GM21447 (cell line): ENCODE measurements at regions not wholly inside any gene's neighbourhood (a gene's known extent, or its start where the extent isn't known, plus 50 kb on each side); places are given as distances from the start of the nearest gene placed in this dataset.
"Not testable (repeated sequence)": the region's sequence is repeated elsewhere in the genome, so short reads cannot be mapped to it uniquely, and the experiment has no call there.

ENCODE experiments used
- ATAC-seq: cut with Tn5 transposase; IDR thresholded peaks from one replicate; pipeline ENCODE4 v1.9.1; 2021; ENCODE audit not compliant: unreplicated experiment

GRCh38 chr3:162932503-162932902 is 1435.9 kb downstream of the OTOL1 start:
- ATAC-seq: no peak

- ATAC-seq: no peak
These were observed 1437.0 kb downstream of the OTOL1 start for GRCh38 chr3:162933656-162934055.

- no peak for ATAC-seq
These were observed 1440.1 kb downstream of the OTOL1 start for GRCh38 chr3:162936706-162937105.

GRCh38 chr3:162938083-162938482 is 1441.5 kb downstream of the OTOL1 start:
- no peak for ATAC-seq

- ATAC-seq: no peak
These were observed 1449.0 kb downstream of the OTOL1 start for GRCh38 chr3:162945626-162946025.

GRCh38 chr3:162956711-162957110 is 1460.1 kb downstream of the OTOL1 start:
- ATAC-seq: no peak

GRCh38 chr3:162960269-162960668 is 1463.7 kb downstream of the OTOL1 start:
- ATAC-seq: no peak

- no peak for ATAC-seq
These were observed 1473.7 kb downstream of the OTOL1 start for GRCh38 chr3:162970292-162970691.

- no peak for ATAC-seq
These were observed 1475.1 kb downstream of the OTOL1 start for GRCh38 chr3:162971715-162972114.

GRCh38 chr3:162973428-162973917 is 1476.9 kb downstream of the OTOL1 start:
- ATAC-seq: no peak

GRCh38 chr3:162978136-162978535 is 1481.5 kb downstream of the OTOL1 start:
- ATAC-seq: no peak

- no peak for ATAC-seq
These were observed 1488.1 kb downstream of the OTOL1 start for GRCh38 chr3:162984746-162985145.

- not testable (repeated sequence) for ATAC-seq
These were observed 1490.6 kb downstream of the OTOL1 start for GRCh38 chr3:162987085-162987794.

- ATAC-seq: no peak
These were observed 1496.1 kb downstream of the OTOL1 start for GRCh38 chr3:162992741-162993140.

- ATAC-seq: no peak
These were observed 1497.6 kb downstream of the OTOL1 start for GRCh38 chr3:162994165-162994564.

- ATAC-seq: no peak
These were observed 1499.8 kb downstream of the OTOL1 start for GRCh38 chr3:162996368-162996767.

- no peak for ATAC-seq
These were observed 1501.6 kb downstream of the OTOL1 start for GRCh38 chr3:162998205-162998604.

GRCh38 chr3:163011596-163011995 is 1515.0 kb downstream of the OTOL1 start:
- ATAC-seq: no peak

GRCh38 chr3:163016251-163016650 is 1519.6 kb downstream of the OTOL1 start:
- ATAC-seq: no peak

GRCh38 chr3:163018067-163018466 is 1521.5 kb downstream of the OTOL1 start:
- ATAC-seq: no peak

- no peak for ATAC-seq
These were observed 1522.1 kb downstream of the OTOL1 start for GRCh38 chr3:163018664-163019063.

- no peak for ATAC-seq
These were observed 1522.7 kb downstream of the OTOL1 start for GRCh38 chr3:163019260-163019659.

- no peak for ATAC-seq
These were observed 1537.0 kb downstream of the OTOL1 start for GRCh38 chr3:163033652-163034051.
